ENCODE measurements at regions not wholly inside any gene's neighbourhood (a gene's known extent, or its start where the extent isn't known, plus 50 kb on each side); places are given as distances from the start of the nearest gene placed in this dataset.

DNA sequence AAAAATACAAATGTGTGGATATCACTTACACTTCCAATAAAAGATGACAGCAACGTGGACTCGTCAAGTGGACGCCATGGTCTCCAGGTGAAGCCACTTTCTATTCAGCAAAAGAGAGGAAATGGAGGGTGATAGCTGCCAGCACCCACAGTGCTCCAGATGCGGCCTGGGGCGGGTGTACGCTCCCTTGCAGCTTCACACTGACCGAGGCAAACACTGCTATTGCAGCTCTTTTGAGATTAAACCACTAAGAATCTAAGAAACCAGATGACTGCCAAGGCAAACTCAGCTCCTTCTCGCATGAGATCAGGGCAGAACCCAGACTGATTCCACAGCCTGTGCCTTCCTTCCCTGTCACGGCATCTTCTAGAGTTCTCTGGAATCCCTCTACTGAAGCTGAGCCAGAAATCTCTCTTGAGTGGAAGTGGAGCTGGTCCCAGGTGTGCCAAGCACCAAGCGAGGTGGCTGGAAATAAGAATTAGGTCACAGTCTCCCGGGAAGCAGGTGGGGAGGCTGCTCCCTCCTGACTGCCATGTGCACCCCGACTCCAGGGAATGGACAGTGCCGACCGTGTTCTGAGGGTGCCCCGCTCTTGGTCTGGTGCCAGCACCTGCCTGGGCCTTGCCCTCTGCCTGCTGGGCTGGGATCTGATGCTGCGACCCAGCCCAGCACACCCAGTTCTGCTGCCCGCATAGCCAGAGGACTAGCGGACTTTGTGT lies 90.1 kb upstream of the AFDN start:
- Mint-ChIP-seq H3K27me3 (peaks cover 18% of the 10 kb centered on the region), H3K27ac (no peak overlapping the region), H3K9me3 (peaks cover 1% of the 10 kb centered on the region), H3K4me3 (no peak overlapping the region), H3K36me3 (no peaks in the 10 kb centered on the region), H3K4me1 (no peaks in the 10 kb centered on the region)
- no peak for DNase-seq

DNA sequence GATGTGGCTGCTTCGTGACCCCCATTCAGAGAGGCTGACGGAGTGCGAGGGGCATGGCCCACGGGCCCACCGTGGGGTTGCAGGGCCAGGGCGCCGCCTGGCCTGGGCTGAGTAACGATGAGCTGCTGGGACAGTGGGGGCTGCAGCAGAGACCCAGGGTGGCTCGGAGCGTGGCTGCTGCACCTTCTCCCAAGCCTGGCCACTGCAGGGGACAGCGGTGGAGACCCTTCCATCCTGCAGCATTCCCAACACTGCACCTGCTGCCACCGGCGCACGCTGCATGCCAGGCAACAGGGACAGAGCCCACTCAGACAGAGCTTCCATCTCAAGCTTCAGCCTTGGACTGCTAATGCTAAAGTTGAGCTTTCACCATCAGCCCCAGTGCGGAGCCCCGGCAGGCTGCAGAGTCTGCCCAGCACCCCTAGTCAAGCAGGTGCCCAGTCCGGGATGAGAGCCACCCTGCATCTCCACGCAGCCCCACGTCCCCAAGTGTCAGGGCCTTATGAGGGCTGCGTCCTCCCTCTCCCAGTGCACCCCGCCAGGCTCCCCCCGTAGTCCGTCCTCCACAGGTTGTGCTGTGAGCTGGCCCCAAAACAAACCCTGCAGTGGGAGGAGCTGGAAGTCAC lies 89.4 kb upstream of the AFDN start:
- Mint-ChIP-seq H3K9me3 (peaks cover 1% of the 10 kb centered on the region), H3K4me1 (no peaks in the 10 kb centered on the region), H3K4me3 (no peak overlapping the region), H3K36me3 (no peaks in the 10 kb centered on the region), H3K27ac (no peak overlapping the region), H3K27me3 (peaks cover 18% of the 10 kb centered on the region)
- DNase-seq, result no peak

GRCh38 chr6:167738386-167738785 lies 88.3 kb upstream of the AFDN start:
- H3K4me1 Mint-ChIP-seq, result no peaks in the 10 kb centered on the region
- peaks cover 16% of the 10 kb centered on the region for H3K27me3 Mint-ChIP-seq
- no peak overlapping the region for H3K4me3 Mint-ChIP-seq
- H3K9me3 Mint-ChIP-seq, result peaks cover 1% of the 10 kb centered on the region
- no peak overlapping the region for H3K27ac Mint-ChIP-seq
- no peak for DNase-seq
- no peaks in the 10 kb centered on the region for H3K36me3 Mint-ChIP-seq

DNA sequence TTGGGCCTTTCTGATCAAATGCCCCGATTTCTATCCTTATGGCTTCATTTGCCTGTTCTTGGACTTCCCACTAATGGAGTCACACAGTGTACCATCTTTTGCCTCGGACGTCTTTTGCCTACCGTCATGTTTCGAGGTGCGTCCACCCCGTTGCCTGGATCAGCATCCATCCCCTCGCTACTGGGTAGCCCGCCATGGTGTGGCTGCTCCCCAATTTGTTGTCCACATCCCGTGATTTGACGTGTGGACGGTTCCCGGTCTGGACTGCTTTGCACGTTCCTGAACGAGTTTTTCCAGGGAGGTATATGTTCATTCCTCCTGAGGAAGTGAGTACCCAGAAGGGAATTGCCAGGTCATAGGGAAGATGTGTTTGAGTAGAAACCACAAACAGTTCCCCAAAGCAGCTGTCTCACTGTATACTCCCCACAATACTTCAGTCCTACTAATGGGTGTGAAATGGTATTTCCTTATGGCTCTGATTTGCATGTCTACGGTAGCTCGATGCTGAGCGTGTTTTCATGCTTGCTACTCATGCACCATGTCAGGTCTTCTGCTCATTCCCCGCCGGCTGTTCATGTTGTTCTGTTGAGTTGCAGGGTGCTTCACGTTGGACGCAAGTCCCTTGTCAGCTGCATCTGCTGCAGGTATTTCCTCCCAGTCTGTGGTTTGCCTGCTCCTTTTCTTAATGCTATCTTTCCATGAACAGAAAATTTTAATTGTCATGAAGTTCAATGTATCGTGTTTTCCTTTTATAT lies 86.8 kb upstream of the AFDN start:
- H3K4me1 Mint-ChIP-seq, result no peaks in the 10 kb centered on the region
- H3K9me3 Mint-ChIP-seq, result no peaks in the 10 kb centered on the region
- H3K4me3 Mint-ChIP-seq, result no peak overlapping the region
- no peaks in the 10 kb centered on the region for H3K36me3 Mint-ChIP-seq
- no peak overlapping the region for H3K27ac Mint-ChIP-seq
- H3K27me3 Mint-ChIP-seq, result peaks cover 18% of the 10 kb centered on the region
- no peak for DNase-seq

DNA sequence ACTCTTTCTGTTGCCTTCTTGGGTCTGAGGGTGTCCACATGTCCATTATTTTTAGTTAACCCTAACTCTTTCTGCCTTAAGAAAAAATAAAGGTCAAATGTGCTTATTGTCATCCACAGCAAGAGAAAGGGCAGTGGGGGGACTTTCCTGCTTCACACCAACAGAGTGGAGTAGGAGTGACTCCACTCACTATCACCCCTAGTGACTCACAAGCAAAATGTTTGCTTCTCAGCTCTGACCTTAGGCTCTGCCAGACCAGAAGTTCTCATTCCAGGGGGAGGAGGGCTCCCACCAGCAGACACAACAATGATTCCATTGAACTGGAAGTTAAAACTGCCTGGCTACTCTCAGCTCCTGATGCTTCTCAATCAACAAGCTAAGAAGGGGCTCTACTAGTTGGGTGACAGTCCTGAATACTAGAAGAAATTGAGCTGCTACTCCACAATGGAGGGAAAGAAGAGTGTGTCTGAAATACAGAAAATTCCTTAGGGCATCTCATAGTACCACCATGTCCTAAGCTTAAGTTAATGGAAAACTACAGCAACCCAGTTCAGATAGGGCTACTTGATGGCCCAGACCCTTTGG lies 83.9 kb upstream of the AFDN start:
- no peak overlapping the region for H3K27ac Mint-ChIP-seq
- H3K36me3 Mint-ChIP-seq, result no peaks in the 10 kb centered on the region
- no peaks in the 10 kb centered on the region for H3K9me3 Mint-ChIP-seq
- no peaks in the 10 kb centered on the region for H3K4me1 Mint-ChIP-seq
- DNase-seq, result no peak
- no peak overlapping the region for H3K4me3 Mint-ChIP-seq
- H3K27me3 Mint-ChIP-seq, result peaks cover 4% of the 10 kb centered on the region

DNA sequence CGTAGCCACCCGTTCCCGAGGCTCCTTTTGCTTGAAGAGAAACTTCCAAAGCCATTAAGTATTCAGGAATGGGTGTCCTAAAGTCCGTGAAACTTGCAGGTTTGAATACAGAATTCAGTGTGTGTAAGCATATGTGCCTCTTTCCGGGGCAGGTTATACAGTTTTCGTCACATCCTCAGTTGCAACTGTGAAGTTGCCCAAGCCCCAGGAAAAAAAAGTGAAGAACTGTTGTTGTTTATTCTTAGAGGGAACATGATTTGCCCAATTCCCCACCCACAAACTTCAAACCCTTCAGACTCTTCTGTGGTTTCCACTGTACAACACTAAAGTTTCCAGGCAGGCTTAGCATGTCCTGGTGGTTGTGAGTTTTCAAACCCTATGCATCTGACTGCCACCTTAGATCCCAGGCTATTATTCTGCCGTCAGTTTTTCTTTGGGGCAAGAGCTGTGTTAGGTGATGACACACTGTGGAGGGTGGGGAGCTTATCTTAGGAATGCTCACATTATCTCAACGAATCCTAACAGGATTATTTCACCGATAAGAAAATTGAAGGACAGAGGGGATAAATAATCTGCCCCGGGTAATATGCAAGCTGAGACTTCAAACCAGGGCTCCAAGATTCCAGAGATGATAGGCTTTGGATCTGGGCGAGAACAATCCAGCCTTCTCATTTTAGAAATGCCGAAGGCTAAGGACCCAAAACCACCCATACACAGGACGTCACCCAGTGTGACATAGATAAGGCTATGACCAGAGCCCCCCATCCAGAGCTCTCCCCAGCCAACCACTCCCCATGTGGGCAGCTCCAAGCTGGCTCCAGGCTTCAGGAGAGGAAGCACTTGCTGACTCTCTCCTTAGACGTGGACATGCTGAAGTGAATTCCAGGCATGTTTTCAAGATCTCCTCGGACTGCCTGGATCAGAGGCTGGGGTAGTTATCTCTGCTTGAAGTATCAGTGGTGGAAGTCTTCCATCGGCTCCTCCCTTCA lies 81.7 kb upstream of the AFDN start:
- no peak for DNase-seq
- no peaks in the 10 kb centered on the region for H3K9me3 Mint-ChIP-seq
- no peaks in the 10 kb centered on the region for H3K36me3 Mint-ChIP-seq
- H3K4me1 Mint-ChIP-seq, result no peaks in the 10 kb centered on the region
- H3K4me3 Mint-ChIP-seq, result no peak overlapping the region
- H3K27ac Mint-ChIP-seq, result no peak overlapping the region
- H3K27me3 Mint-ChIP-seq, result peaks cover 3% of the 10 kb centered on the region

DNA sequence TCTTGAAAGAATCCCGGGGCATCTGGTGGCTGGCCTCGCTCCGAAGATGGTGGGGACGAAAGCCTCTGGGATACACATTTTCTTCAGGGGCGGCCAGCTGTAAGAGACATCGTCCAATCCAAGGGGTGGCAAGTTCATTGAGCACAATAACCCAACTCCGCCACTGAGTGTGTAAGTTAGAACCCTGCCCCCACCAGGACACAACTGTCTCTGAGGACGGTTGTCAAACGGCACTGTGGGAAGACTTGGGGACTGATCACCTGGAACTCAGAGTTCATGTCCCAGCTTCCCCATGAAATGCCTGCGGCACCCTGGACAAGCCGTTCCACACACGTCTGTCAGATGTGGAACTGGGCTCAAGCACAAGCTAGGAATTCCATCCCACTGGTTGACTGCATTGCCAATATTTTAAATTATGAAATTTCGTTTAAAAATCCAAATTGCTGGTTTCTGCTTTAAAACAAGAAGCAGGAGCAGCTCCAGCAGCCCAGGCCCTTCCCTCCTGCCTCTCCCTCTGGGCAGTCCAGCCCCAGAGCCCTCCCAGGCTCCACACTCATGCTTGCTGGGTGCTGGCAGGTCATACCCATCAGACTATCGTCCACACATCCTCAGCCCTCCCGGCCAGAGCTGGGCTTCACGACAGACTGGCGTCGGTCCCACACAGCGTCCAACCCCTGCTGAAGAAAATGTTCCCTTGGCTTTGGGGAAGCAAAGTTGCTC lies 80.9 kb upstream of the AFDN start:
- Mint-ChIP-seq H3K9me3 (no peaks in the 10 kb centered on the region), H3K36me3 (no peaks in the 10 kb centered on the region), H3K27me3 (peaks cover 3% of the 10 kb centered on the region), H3K27ac (no peak overlapping the region), H3K4me1 (no peaks in the 10 kb centered on the region), H3K4me3 (no peak overlapping the region)
- no peak for DNase-seq

DNA sequence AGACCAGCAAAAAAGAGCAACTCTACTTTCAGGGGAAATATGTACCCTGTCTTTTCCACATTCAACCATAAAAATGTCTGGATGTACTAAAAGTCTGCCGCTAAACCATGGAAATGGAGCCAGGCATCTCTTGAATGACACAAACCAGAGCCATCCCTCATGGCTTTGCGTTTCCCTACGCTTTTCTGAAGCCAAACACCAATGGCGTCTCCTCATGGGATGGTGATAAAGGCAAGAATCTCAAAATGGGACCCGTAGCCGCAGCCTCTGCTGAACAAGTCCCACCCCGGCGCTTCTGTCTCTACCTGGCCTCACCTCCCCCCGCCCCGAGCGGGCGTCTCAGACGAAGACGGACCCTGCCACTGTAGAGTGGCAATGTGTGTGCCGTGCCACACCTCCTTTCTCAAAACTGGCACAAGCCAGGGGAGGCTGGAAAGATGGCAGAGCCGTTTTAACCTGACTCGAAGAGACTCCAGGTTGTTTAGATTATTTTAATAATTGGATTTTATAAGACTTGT lies 80.3 kb upstream of the AFDN start:
- H3K27me3 Mint-ChIP-seq, result peaks cover 4% of the 10 kb centered on the region
- H3K4me3 Mint-ChIP-seq, result no peak overlapping the region
- no peak overlapping the region for H3K27ac Mint-ChIP-seq
- no peaks in the 10 kb centered on the region for H3K9me3 Mint-ChIP-seq
- DNase-seq, result no peak
- no peaks in the 10 kb centered on the region for H3K4me1 Mint-ChIP-seq
- H3K36me3 Mint-ChIP-seq, result no peaks in the 10 kb centered on the region

DNA sequence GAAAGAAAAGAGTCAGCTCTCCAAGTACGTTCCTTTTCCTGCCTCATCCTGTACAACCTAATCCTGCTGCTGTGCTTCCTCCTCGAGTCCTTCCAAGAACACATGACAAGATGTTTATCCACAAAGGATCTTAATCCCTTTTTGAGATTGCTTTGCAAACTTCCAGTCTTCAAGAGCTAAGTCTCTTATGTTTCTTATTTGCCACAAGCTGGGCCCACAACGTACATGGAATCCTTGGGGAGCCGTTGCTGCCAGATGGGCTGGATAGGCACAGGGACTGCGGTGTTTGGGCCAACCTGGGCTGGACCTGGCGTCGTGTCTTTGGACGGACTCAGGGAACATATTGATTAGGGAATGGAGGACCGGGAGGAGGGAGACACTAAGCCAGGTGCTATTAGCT lies 79.7 kb upstream of the AFDN start:
- no peak for DNase-seq
- H3K27ac Mint-ChIP-seq, result no peak overlapping the region
- no peaks in the 10 kb centered on the region for H3K36me3 Mint-ChIP-seq
- H3K4me1 Mint-ChIP-seq, result no peaks in the 10 kb centered on the region
- H3K9me3 Mint-ChIP-seq, result no peaks in the 10 kb centered on the region
- no peak overlapping the region for H3K4me3 Mint-ChIP-seq
- peaks cover 8% of the 10 kb centered on the region for H3K27me3 Mint-ChIP-seq

DNA sequence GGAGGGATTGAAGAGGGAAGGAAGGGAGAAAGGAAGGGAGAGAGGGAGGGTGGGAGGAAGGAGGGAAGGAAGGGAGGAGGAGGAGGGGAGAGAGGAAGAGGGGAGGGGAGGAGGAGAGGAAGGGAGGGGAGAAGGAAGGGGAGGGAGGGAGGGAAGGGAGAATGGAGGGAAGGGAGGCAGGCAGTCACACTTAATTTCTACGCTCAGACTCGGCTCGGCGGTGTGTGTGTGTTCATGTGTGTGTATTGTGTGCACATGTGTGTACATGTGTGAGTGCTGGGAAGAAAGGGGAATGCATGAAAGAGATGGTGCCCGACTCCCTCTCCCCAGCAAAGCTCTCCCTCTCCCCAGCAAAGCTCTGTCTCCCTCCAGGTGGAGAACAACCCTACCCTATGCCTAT lies 79.1 kb upstream of the AFDN start:
- H3K9me3 Mint-ChIP-seq, result no peaks in the 10 kb centered on the region
- no peaks in the 10 kb centered on the region for H3K36me3 Mint-ChIP-seq
- H3K27me3 Mint-ChIP-seq, result peaks cover 10% of the 10 kb centered on the region
- no peak overlapping the region for H3K27ac Mint-ChIP-seq
- no peaks in the 10 kb centered on the region for H3K4me1 Mint-ChIP-seq
- no peak overlapping the region for H3K4me3 Mint-ChIP-seq
- DNase-seq, result no peak

GRCh38 chr6:167748046-167748445 lies 78.7 kb upstream of the AFDN start:
- Mint-ChIP-seq H3K27me3 (peaks cover 10% of the 10 kb centered on the region), H3K36me3 (no peaks in the 10 kb centered on the region), H3K4me1 (no peaks in the 10 kb centered on the region), H3K9me3 (no peaks in the 10 kb centered on the region), H3K27ac (no peak overlapping the region), H3K4me3 (no peak overlapping the region)
- no peak for DNase-seq

DNA sequence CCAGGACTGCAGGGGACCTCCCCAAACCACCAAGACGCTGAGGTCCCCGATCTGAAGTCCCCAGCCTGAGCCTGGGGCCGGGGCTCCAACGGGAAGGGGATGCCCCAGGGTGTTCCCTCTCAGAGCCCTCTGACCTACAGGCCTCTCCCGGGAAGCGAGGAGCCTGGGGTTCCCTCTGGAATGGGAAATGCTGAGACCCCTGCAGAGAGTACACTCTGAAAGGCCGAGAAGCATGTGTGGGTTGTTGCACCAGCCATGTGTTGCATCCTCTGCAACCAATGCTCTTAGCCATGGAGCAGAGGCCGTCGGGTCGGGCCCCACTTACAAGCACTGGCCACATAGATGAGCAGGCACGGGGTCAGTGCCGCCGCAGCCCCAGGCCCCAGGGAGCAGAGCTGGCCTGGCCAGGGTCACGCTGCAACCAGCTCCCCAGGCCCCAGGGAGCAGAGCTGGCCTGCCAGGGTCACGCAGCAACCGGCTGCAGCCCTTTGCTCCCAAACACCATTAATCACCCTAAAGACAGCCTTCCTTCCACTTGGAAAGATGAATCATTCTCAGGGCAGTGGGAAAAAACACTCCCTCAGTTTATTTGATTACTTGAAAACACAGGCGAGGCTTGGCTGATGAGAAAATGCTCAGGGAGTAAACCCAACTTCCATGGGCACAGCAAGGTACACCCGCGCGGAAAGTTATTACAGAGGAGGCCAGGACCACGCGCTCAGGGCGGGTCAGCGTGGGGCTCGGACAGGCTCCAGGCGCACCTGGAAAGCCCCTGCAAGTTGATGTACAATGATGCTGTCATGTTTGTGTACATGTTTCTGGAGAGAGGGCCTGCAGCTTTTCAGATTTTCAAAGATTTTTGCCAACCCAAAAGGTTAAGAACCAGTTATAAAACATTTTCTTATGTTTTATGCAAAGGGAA lies 78.0 kb upstream of the AFDN start:
- Mint-ChIP-seq H3K4me1 (no peaks in the 10 kb centered on the region), H3K4me3 (no peak overlapping the region), H3K27ac (no peak overlapping the region), H3K27me3 (peaks cover 10% of the 10 kb centered on the region), H3K9me3 (no peaks in the 10 kb centered on the region), H3K36me3 (no peaks in the 10 kb centered on the region)
- DNase-seq, result no peak

- Mint-ChIP-seq H3K4me3 (no peak overlapping the region), H3K27ac (no peak overlapping the region), H3K36me3 (no peaks in the 10 kb centered on the region)
Observed at GRCh38 chr6:167750956-167751358, 75.8 kb upstream of the AFDN start.

More at GRCh38 chr6:167750956-167751358, 75.8 kb upstream of the AFDN start:
- no peak for DNase-seq
- Mint-ChIP-seq H3K4me1 (no peaks in the 10 kb centered on the region), H3K9me3 (no peaks in the 10 kb centered on the region), H3K27me3 (peaks cover 8% of the 10 kb centered on the region)
